WTC11 (cell line): ENCODE measurements at regions not wholly inside any gene's neighbourhood (a gene's known extent, or its start where the extent isn't known, plus 50 kb on each side); places are given as distances from the start of the nearest gene placed in this dataset.
"Not testable (repeated sequence)": the region's sequence is repeated elsewhere in the genome, so short reads cannot be mapped to it uniquely, and the experiment has no call there.

Experiments
- ATAC-seq: fragments of 200-7000 bp; cut with Tn5 transposase; 2 replicates; pipeline ENCODE4 v1.10.0; 2021; ENCODE audit warnings: mild to moderate bottlenecking, moderate library complexity
- CTCF ChIA-PET: fragments of 300-600 bp; sonication (Branson Sonifier 250); formaldehyde crosslinking; loops from one replicate; lab custom pipeline; 2021; ENCODE audit warnings: antibody characterized with exemption; lab: Charles Lee
- POLR2A ChIA-PET: fragments of 350-600 bp; sonication (Branson Sonifier 250); formaldehyde crosslinking; loops from one replicate; lab custom pipeline; 2021; ENCODE audit warnings: antibody characterized with exemption; lab: Charles Lee
- DNase-seq: peaks from one replicate; pipeline ENCODE4 v3.0.0; 2021; ENCODE audit warnings: low spot score
- H3K27ac Mint-ChIP-seq: 2 replicates; pipeline ENCODE4 v1.8.0; 2021; ENCODE audit warnings: mixed read lengths
- H3K27me3 Mint-ChIP-seq: 2 replicates; pipeline ENCODE4 v1.8.0; 2021; ENCODE audit warnings: low read depth, mild to moderate bottlenecking, moderate library complexity, mixed read lengths
- H3K36me3 Mint-ChIP-seq: 2 replicates; pipeline ENCODE4 v1.8.0; 2021; ENCODE audit warnings: mixed read lengths
- H3K4me1 Mint-ChIP-seq: 2 replicates; pipeline ENCODE4 v1.8.0; 2022; ENCODE audit warnings: mixed read lengths
- H3K4me3 Mint-ChIP-seq: 2 replicates; pipeline ENCODE4 v1.8.0; 2021; ENCODE audit warnings: mild to moderate bottlenecking, moderate library complexity, mixed read lengths
- H3K9me3 Mint-ChIP-seq: 2 replicates; pipeline ENCODE4 v1.8.0; 2021; ENCODE audit warnings: mixed read lengths
- AFF4 ChIP-seq: sonication (generic); formaldehyde crosslinking; IDR thresholded peaks from 2 replicates; pipeline ENCODE4 v1.8.1; 2023; ENCODE audit warnings: mild to moderate bottlenecking, missing genetic modification reagents, borderline replicate concordance
- ATF2 ChIP-seq: sonication (generic); formaldehyde crosslinking; IDR thresholded peaks from 2 replicates; pipeline ENCODE4 v1.8.1; 2022; ENCODE audit warnings: low read depth, missing genetic modification reagents, borderline replicate concordance
- CTCF ChIP-seq: fragments of 200-600 bp; IDR thresholded peaks from 2 replicates; pipeline ENCODE4 v1.8.0; 2022; ENCODE audit warnings: antibody characterized with exemption
- ESRRA ChIP-seq: sonication (generic); formaldehyde crosslinking; IDR thresholded peaks from 2 replicates; pipeline ENCODE4 v1.8.1; 2022; ENCODE audit warnings: mild to moderate bottlenecking, missing genetic modification reagents, borderline replicate concordance
- JAZF1 ChIP-seq: fragments of 250-450 bp; sonication (Bioruptor Pico); IDR thresholded peaks from 2 replicates; pipeline ENCODE4 v1.9.0; 2021; ENCODE audit warnings: moderate library complexity, mild to moderate bottlenecking, inconsistent platforms
- NFYB ChIP-seq: sonication (generic); formaldehyde crosslinking; conservative IDR thresholded peaks from 2 replicates; pipeline ENCODE4 v1.8.0; 2022; ENCODE audit warnings: low read depth, missing genetic modification reagents
- NR1H2 ChIP-seq: sonication (generic); formaldehyde crosslinking; IDR thresholded peaks from 2 replicates; pipeline ENCODE4 v1.9.0; 2021; ENCODE audit warnings: mild to moderate bottlenecking, moderate library complexity, missing genetic modification reagents
- RORB ChIP-seq: fragments of 250-450 bp; sonication (Bioruptor Pico); IDR thresholded peaks from 2 replicates; pipeline ENCODE4 v1.9.0; 2021; ENCODE audit warnings: mild to moderate bottlenecking
- SMAD3 ChIP-seq: sonication (generic); formaldehyde crosslinking; IDR thresholded peaks from 2 replicates; pipeline ENCODE4 v1.8.0; 2022; ENCODE audit warnings: missing genetic modification reagents, mild to moderate bottlenecking, borderline replicate concordance
- ZBTB21 ChIP-seq: sonication (generic); formaldehyde crosslinking; IDR thresholded peaks from 2 replicates; pipeline ENCODE4 v1.8.1; 2023; ENCODE audit warnings: mild to moderate bottlenecking, missing genetic modification reagents, borderline replicate concordance
- ZBTB43 ChIP-seq: sonication (generic); formaldehyde crosslinking; IDR thresholded peaks from 2 replicates; pipeline ENCODE4 v1.8.1; 2023; ENCODE audit warnings: mild to moderate bottlenecking, missing genetic modification reagents
- TF ChIP-seq, protein P1 (sequence below): fragments of 250-450 bp; sonication (Bioruptor Pico); conservative IDR thresholded peaks from 2 replicates; pipeline ENCODE4 v1.9.0; 2021; ENCODE audit warnings: mild to moderate bottlenecking
- TF ChIP-seq, protein P2 (sequence below): fragments of 250-450 bp; sonication (Bioruptor Pico); IDR thresholded peaks from 2 replicates; pipeline ENCODE4 v2.1.2; 2022; ENCODE audit warnings: mild to moderate bottlenecking, moderate library complexity

- Mint-ChIP-seq H3K4me3 (no peak overlapping the region), H3K27ac (no peak overlapping the region), H3K36me3 (peaks cover 15% of the 10 kb centered on the region), H3K9me3 (peaks cover 22% of the 10 kb centered on the region), H3K4me1 (peaks cover 5% of the 10 kb centered on the region), H3K27me3 (0 out of 2 replicates have a peak, but pooled peaks cover 4% of the 10 kb centered on the region)
- ChIA-PET POLR2A (no interaction called here), CTCF (interaction anchor here (1.0 kb wide), 1 partner anchor 33 kb away, joined by 4 read pairs; no protein-coding TSS in a partner anchor)
- no peak for ATAC-seq
- DNase-seq: no peak
- no peak for TF ChIP-seq ZBTB21
- no peak for TF ChIP-seq RORB (CRISPR knock-in tag)
- no peak for TF ChIP-seq AFF4 (CRISPR knock-in tag)
- TF ChIP-seq ATF2 (CRISPR knock-in tag): no peak
- TF ChIP-seq, protein P1, sequence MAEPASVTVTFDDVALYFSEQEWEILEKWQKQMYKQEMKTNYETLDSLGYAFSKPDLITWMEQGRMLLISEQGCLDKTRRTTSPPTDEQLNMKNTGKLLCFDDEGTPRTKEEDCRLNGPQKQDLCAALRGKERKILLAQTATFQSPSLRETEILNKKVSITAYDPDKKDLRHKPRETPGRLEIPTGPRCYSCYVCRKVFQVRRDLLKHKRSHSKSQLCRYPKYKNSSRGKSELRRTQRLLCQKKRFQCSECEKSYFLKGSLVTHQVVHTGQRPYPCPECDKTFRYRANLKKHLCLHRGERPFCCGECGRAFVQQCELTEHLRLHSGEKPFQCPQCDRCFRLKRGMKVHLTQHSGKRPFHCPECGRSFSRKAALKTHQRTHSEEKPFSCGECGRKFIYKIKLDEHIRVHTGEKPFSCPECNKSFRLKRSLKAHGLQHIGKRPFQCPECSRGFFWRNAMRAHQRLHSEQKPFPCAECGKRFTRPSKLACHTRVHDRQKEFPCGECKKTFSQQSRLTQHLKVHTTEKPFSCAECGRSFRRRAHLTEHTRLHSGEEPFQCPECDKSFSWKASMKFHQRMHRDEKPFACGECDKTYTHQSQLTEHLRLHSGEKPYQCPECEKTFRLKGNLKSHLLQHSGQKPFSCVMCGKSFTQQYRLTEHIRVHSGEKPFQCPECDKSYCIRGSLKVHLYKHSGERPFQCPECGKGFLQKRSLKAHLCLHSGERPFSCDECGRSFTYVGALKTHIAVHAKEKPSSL (CRISPR knock-in tag): no peak
- TF ChIP-seq ESRRA: no peak
- TF ChIP-seq JAZF1 (CRISPR knock-in tag): no peak
Observed at GRCh38 chr17:51428668-51429495, 168.5 kb downstream of the UTP18 start.

GRCh38 chr17:51429938-51430337 is 169.6 kb downstream of the UTP18 start:
- ATAC-seq, H3K27me3 Mint-ChIP-seq, H3K4me3 Mint-ChIP-seq, H3K4me1 Mint-ChIP-seq, H3K27ac Mint-ChIP-seq, POLR2A ChIA-PET, CTCF ChIA-PET, DNase-seq: not testable (repeated sequence)
- Mint-ChIP-seq H3K36me3 (peaks cover 15% of the 10 kb centered on the region), H3K9me3 (peaks cover 29% of the 10 kb centered on the region)

- CTCF ChIA-PET: no interaction called here
- H3K4me3 Mint-ChIP-seq: no peak overlapping the region
- no peak for TF ChIP-seq NFYB
- TF ChIP-seq, protein P2, sequence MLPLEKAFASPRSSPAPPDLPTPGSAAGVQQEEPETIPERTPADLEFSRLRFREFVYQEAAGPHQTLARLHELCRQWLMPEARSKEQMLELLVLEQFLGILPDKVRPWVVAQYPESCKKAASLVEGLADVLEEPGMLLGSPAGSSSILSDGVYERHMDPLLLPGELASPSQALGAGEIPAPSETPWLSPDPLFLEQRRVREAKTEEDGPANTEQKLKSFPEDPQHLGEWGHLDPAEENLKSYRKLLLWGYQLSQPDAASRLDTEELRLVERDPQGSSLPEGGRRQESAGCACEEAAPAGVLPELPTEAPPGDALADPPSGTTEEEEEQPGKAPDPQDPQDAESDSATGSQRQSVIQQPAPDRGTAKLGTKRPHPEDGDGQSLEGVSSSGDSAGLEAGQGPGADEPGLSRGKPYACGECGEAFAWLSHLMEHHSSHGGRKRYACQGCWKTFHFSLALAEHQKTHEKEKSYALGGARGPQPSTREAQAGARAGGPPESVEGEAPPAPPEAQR (CRISPR knock-in tag): no peak
- no peak for TF ChIP-seq ZBTB43 (CRISPR knock-in tag)
- no peak for TF ChIP-seq CTCF
- TF ChIP-seq SMAD3 (CRISPR knock-in tag): no peak
- TF ChIP-seq NR1H2 (CRISPR knock-in tag): no peak
- TF ChIP-seq, all 79 proteins: peak for 0
Observed at GRCh38 chr17:51430591-51430990, 170.2 kb downstream of the UTP18 start.

More at GRCh38 chr17:51430591-51430990, 170.2 kb downstream of the UTP18 start:
- Mint-ChIP-seq H3K27me3 (no peaks in the 10 kb centered on the region), H3K9me3 (peaks cover 29% of the 10 kb centered on the region), H3K4me1 (peaks cover 11% of the 10 kb centered on the region), H3K36me3 (peaks cover 15% of the 10 kb centered on the region), H3K27ac (no peak overlapping the region)
- DNase-seq: no peak
- POLR2A ChIA-PET: no interaction called here
- no peak for ATAC-seq
